ENCODE measurements at regions not wholly inside any gene's neighbourhood (a gene's known extent, or its start where the extent isn't known, plus 50 kb on each side); places are given as distances from the start of the nearest gene placed in this dataset.

GRCh38 chrX:125404667-125405160 is 85.0 kb downstream of the TEX13C start:
- no peak for TF ChIP-seq POLR2AphosphoS5 (IDR thresholded peaks at IDR 0.05; ENCODE audit: borderline replicate concordance, low read depth, low read length)
- TF ChIP-seq EZH2 (IDR thresholded peaks at IDR 0.05), result no peak
- no peak for TF ChIP-seq FOXP2 (optimal IDR thresholded peaks at IDR 0.05; ENCODE audit: control extremely low read depth, extremely low read length, insufficient read depth)
